Liver (tissue), 3 donors: ENCODE measurements at regions not wholly inside any gene's neighbourhood (a gene's known extent, or its start where the extent isn't known, plus 50 kb on each side); places are given as distances from the start of the nearest gene placed in this dataset.

Experiments
- GABPA ChIP-seq, 2 donors: IDR thresholded peaks in 1 of 2; conservative IDR thresholded peaks in 1 of 2; 2 replicates each; pipeline ENCODE4 v1.6.1; 2016; ENCODE audit warnings: antibody characterized with exemption in 2 of 2, mild to moderate bottlenecking in 1 of 2, moderate library complexity in 1 of 2
- HNF4A ChIP-seq, 2 donors: conservative IDR thresholded peaks; 2 replicates each; pipeline ENCODE4 v1.6.1; 2016; ENCODE audit warnings: antibody characterized with exemption in 2 of 2, mild to moderate bottlenecking in 2 of 2
- HNF4G ChIP-seq: IDR thresholded peaks from 2 replicates; pipeline ENCODE4 v1.6.1; 2016; ENCODE audit warnings: antibody characterized with exemption
- RAD21 ChIP-seq, 2 donors: IDR thresholded peaks; 2 replicates each; pipeline ENCODE4 v1.6.1; 2016; ENCODE audit warnings: antibody characterized with exemption in 2 of 2, mild to moderate bottlenecking in 2 of 2
- SP1 ChIP-seq: IDR thresholded peaks from 2 replicates; pipeline ENCODE4 v1.6.1; 2018; ENCODE audit warnings: antibody characterized with exemption, mild to moderate bottlenecking
- TAF1 ChIP-seq: conservative IDR thresholded peaks from 2 replicates; pipeline ENCODE4 v1.6.1; 2016; ENCODE audit warnings: antibody characterized with exemption, mild to moderate bottlenecking
- YY1 ChIP-seq: IDR thresholded peaks from 2 replicates; pipeline ENCODE4 v1.6.1; 2016; ENCODE audit warnings: antibody characterized with exemption, mild to moderate bottlenecking
- TF ChIP-seq, protein P1 (sequence below): IDR thresholded peaks from 2 replicates; pipeline ENCODE4 v1.6.1; 2016; ENCODE audit warnings: antibody characterized with exemption
- TF ChIP-seq, protein P2 (sequence below): fragments of 150-350 bp; IDR thresholded peaks from 2 replicates; pipeline ENCODE4 v1.5.1; 2017; ENCODE audit warnings: improper control_type of control experiment, low read depth, low read length; ENCODE audit not compliant: missing input control
- TF ChIP-seq, protein P3 (sequence below): IDR thresholded peaks from 2 replicates; pipeline ENCODE4 v1.6.1; 2016; ENCODE audit warnings: antibody characterized with exemption
- TF ChIP-seq, protein P4 (sequence below): IDR thresholded peaks from 2 replicates; pipeline ENCODE4 v1.6.1; 2016; ENCODE audit warnings: antibody characterized with exemption
- donor health status: healthy.
- donor health status: healthy.

DNA sequence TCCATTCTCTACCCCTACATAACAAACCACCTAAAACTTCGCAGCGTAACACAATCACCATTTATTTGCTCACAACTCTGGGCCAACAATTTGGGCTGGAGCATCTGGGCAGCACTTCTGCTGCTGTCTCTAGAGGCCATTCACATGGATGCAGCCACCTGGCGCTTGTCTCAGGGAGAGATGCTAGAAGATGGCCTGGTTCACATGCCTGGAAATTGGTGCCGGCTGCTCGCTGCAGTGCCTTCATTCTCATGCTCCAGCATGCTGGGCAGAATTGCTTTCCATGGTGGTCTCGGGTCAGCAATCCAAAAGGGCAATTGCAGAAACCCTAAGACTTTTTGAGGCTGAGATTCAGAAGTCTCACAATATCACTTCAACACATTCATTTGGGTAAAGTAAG is 157.4 kb downstream of the SUCLG1 start:
- TF ChIP-seq, protein P1, sequence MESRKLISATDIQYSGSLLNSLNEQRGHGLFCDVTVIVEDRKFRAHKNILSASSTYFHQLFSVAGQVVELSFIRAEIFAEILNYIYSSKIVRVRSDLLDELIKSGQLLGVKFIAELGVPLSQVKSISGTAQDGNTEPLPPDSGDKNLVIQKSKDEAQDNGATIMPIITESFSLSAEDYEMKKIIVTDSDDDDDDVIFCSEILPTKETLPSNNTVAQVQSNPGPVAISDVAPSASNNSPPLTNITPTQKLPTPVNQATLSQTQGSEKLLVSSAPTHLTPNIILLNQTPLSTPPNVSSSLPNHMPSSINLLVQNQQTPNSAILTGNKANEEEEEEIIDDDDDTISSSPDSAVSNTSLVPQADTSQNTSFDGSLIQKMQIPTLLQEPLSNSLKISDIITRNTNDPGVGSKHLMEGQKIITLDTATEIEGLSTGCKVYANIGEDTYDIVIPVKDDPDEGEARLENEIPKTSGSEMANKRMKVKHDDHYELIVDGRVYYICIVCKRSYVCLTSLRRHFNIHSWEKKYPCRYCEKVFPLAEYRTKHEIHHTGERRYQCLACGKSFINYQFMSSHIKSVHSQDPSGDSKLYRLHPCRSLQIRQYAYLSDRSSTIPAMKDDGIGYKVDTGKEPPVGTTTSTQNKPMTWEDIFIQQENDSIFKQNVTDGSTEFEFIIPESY, result no peak
- TF ChIP-seq GABPA (IDR thresholded peaks at IDR 0.05 in 1 of 2, conservative IDR thresholded peaks at IDR 0.05 in 1 of 2) (no peak), HNF4G (no peak), SP1 (no peak), YY1 (no peak), HNF4A (conservative IDR thresholded peaks at IDR 0.05) (no peak), RAD21 (IDR thresholded peaks at IDR 0.05) (no peak), TAF1 (no peak)
- TF ChIP-seq, protein P2, sequence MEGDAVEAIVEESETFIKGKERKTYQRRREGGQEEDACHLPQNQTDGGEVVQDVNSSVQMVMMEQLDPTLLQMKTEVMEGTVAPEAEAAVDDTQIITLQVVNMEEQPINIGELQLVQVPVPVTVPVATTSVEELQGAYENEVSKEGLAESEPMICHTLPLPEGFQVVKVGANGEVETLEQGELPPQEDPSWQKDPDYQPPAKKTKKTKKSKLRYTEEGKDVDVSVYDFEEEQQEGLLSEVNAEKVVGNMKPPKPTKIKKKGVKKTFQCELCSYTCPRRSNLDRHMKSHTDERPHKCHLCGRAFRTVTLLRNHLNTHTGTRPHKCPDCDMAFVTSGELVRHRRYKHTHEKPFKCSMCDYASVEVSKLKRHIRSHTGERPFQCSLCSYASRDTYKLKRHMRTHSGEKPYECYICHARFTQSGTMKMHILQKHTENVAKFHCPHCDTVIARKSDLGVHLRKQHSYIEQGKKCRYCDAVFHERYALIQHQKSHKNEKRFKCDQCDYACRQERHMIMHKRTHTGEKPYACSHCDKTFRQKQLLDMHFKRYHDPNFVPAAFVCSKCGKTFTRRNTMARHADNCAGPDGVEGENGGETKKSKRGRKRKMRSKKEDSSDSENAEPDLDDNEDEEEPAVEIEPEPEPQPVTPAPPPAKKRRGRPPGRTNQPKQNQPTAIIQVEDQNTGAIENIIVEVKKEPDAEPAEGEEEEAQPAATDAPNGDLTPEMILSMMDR, result no peak
- TF ChIP-seq, protein P3, sequence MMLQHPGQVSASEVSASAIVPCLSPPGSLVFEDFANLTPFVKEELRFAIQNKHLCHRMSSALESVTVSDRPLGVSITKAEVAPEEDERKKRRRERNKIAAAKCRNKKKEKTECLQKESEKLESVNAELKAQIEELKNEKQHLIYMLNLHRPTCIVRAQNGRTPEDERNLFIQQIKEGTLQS, result no peak
- TF ChIP-seq, protein P4, sequence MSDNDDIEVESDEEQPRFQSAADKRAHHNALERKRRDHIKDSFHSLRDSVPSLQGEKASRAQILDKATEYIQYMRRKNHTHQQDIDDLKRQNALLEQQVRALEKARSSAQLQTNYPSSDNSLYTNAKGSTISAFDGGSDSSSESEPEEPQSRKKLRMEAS, result no peak
